GM10248 (cell line): ENCODE measurements at regions not wholly inside any gene's neighbourhood (a gene's known extent, or its start where the extent isn't known, plus 50 kb on each side); places are given as distances from the start of the nearest gene placed in this dataset.

Experiments used
- CTCF ChIA-PET: fragments of 300-600 bp; sonication (Branson Sonifier 250); formaldehyde crosslinking; extraction: SDS; loops from one replicate; lab custom pipeline; 2021; ENCODE audit warnings: antibody characterized with exemption; lab: Yijun Ruan, JAX
- POLR2A ChIA-PET: fragments of 350-650 bp; sonication (Branson Sonifier 250); formaldehyde crosslinking; extraction: SDS; loops from one replicate; lab custom pipeline; 2020; ENCODE audit warnings: antibody characterized with exemption; lab: Yijun Ruan, JAX
- DNase-seq: peaks from one replicate; pipeline ENCODE4 v3.0.0; 2012; ENCODE audit errors: extremely low spot score
- CTCF ChIP-seq: IDR thresholded peaks from 2 replicates; pipeline ENCODE4 v1.5.1; 2012; ENCODE audit warnings: mild to moderate bottlenecking, low read depth; ENCODE audit errors: extremely low read depth, missing control alignments, control extremely low read depth

GRCh38 chr9:126154869-126155268, 171.8 kb upstream of the MVB12B start:
- CTCF ChIA-PET, result interaction anchor here (1.9 kb wide), 1 partner anchor 9 kb away, joined by 4 read pairs; no protein-coding TSS in a partner anchor
- peak; percentile 3 for DNase-seq
- POLR2A ChIA-PET, result no interaction called here
- no peak for TF ChIP-seq CTCF

GRCh38 chr9:126155756-126156664, 170.6 kb upstream of the MVB12B start:
- peak; percentile 2 for DNase-seq
- CTCF ChIA-PET, result no interaction called here
- TF ChIP-seq CTCF, result no peak
- POLR2A ChIA-PET, result no interaction called here

GRCh38 chr9:126156898-126157297, 169.7 kb upstream of the MVB12B start:
- POLR2A ChIA-PET, result no interaction called here
- DNase-seq, result no peak
- CTCF ChIA-PET, result interaction anchor here (0.9 kb wide), 1 partner anchor 72 kb away, joined by 3 read pairs; no protein-coding TSS in a partner anchor
- no peak for TF ChIP-seq CTCF

- ChIA-PET CTCF (interaction anchor here (0.9 kb wide), 1 partner anchor 72 kb away, joined by 3 read pairs; no protein-coding TSS in a partner anchor), POLR2A (no interaction called here)
- TF ChIP-seq CTCF, result no peak
- peak; percentile 2 for DNase-seq
These were observed 169.2 kb upstream of the MVB12B start for GRCh38 chr9:126157423-126157822.

GRCh38 chr9:126157826-126158587, 168.6 kb upstream of the MVB12B start:
- DNase-seq, result peak; percentile 3
- CTCF ChIA-PET, result interaction anchor here (0.9 kb wide), 1 partner anchor 73 kb away, joined by 3 read pairs; no protein-coding TSS in a partner anchor
- POLR2A ChIA-PET, result no interaction called here
- TF ChIP-seq CTCF, result no peak

GRCh38 chr9:126158588-126159429, 167.8 kb upstream of the MVB12B start:
- ChIA-PET POLR2A (no interaction called here), CTCF (interaction anchor here (0.8 to 1.0 kb wide), 2 partner anchors 55 to 240 kb away, joined by 3 read pairs; no protein-coding TSS in a partner anchor)
- TF ChIP-seq CTCF, result no peak
- DNase-seq, result peak; percentile 4
